IMR-90 (cell line): ENCODE measurements at regions not wholly inside any gene's neighbourhood (a gene's known extent, or its start where the extent isn't known, plus 50 kb on each side); places are given as distances from the start of the nearest gene placed in this dataset.

ENCODE experiments used
- ATAC-seq: fragments of 200-7000 bp; cut with Tn5 transposase; 2 replicates; pipeline ENCODE4 v1.9.1; 2020; ENCODE audit warnings: low read depth, mild to moderate bottlenecking, moderate library complexity
- BruUV-seq: library from RNA; stranded (reverse); fragments of 400-500 nt; replicated peaks from 2 replicates; lab custom pipeline; 2021; lab: Mats Ljungman, UMichigan
- CTCF ChIA-PET: fragments of 300-600 bp; formaldehyde crosslinking; extraction: SDS; loops from one replicate; lab custom pipeline; 2021; ENCODE audit warnings: antibody characterized with exemption; lab: Yijun Ruan, JAX
- POLR2A ChIA-PET: fragments of 300-600 bp; sonication (Branson Sonifier 250); formaldehyde crosslinking; loops from one replicate; lab custom pipeline; 2022; ENCODE audit warnings: antibody characterized with exemption; ENCODE audit not compliant: unreplicated experiment; lab: Charles Lee
- DNase-seq: peaks from one replicate; pipeline ENCODE4 v3.0.0; 2013
- H2AFZ ChIP-seq: replicated peaks from 2 replicates; pipeline ENCODE3; 2013; ENCODE audit warnings: low read length, mild to moderate bottlenecking; ENCODE audit not compliant: poor library complexity
- H2AK5ac ChIP-seq: 2 replicates; pipeline ENCODE4 v1.6.1; 2013; ENCODE audit warnings: low read depth, low read length, inconsistent platforms
- H2AK9ac ChIP-seq: replicated peaks from 2 replicates; pipeline ENCODE3; 2013; ENCODE audit warnings: mild to moderate bottlenecking, low read depth, low read length, moderate library complexity; ENCODE audit not compliant: poor library complexity
- H2BK120ac ChIP-seq: 2 replicates; pipeline ENCODE4 v1.6.1; 2013; ENCODE audit warnings: low read depth, low read length, inconsistent platforms
- H2BK15ac ChIP-seq: 3 replicates; pipeline ENCODE4 v1.6.1; 2013; ENCODE audit warnings: low read depth, low read length, inconsistent platforms
- H2BK20ac ChIP-seq: 2 replicates; pipeline ENCODE4 v1.6.1; 2013; ENCODE audit warnings: low read depth, mild to moderate bottlenecking, inconsistent platforms, low read length, moderate library complexity
- H2BK5ac ChIP-seq: 2 replicates; pipeline ENCODE4 v1.6.1; 2013; ENCODE audit warnings: mild to moderate bottlenecking, low read depth, low read length, inconsistent platforms; ENCODE audit not compliant: poor library complexity, severe bottlenecking
- H3K14ac ChIP-seq: replicated peaks from 2 replicates; pipeline ENCODE4 v1.6.1; 2013; ENCODE audit warnings: low read depth, low read length, inconsistent platforms
- H3K18ac ChIP-seq: 2 replicates; pipeline ENCODE4 v1.6.1; 2013; ENCODE audit warnings: low read depth, low read length, control low read depth
- H3K23ac ChIP-seq: 2 replicates; pipeline ENCODE4 v1.6.1; 2013; ENCODE audit warnings: low read depth, low read length, inconsistent platforms
- H3K27ac ChIP-seq: 2 replicates; pipeline ENCODE4 v1.5.1; 2013; ENCODE audit warnings: mild to moderate bottlenecking, control low read depth, low read length; ENCODE audit not compliant: insufficient read depth
- H3K27me3 ChIP-seq: 2 replicates; pipeline ENCODE4 v1.6.1; 2013; ENCODE audit warnings: low read length; ENCODE audit not compliant: control insufficient read depth, insufficient read depth
- H3K36me3 ChIP-seq: 2 replicates; pipeline ENCODE4 v1.6.1; 2013; ENCODE audit warnings: low read length, mixed read lengths; ENCODE audit not compliant: control insufficient read depth, insufficient read depth
- H3K4ac ChIP-seq: 2 replicates; pipeline ENCODE4 v1.6.1; 2013; ENCODE audit warnings: low read depth, low read length, inconsistent platforms
- H3K4me1 ChIP-seq: 2 replicates; pipeline ENCODE4 v1.6.1; 2013; ENCODE audit warnings: low read length, mixed read lengths; ENCODE audit not compliant: control insufficient read depth, insufficient read depth
- H3K4me2 ChIP-seq: 2 replicates; pipeline ENCODE4 v1.6.1; 2013; ENCODE audit warnings: low read depth, mild to moderate bottlenecking, control low read depth, low read length, moderate library complexity
- H3K4me3 ChIP-seq: 2 replicates; pipeline ENCODE4 v1.5.1; 2013; ENCODE audit warnings: low read depth, mild to moderate bottlenecking, control low read depth, low read length, moderate library complexity; ENCODE audit not compliant: insufficient read depth
- H3K56ac ChIP-seq: 2 replicates; pipeline ENCODE4 v1.6.1; 2013; ENCODE audit warnings: low read length, inconsistent platforms; ENCODE audit not compliant: insufficient read depth; ENCODE audit errors: extremely low read depth
- H3K79me1 ChIP-seq, 2 experiments: 2 replicates each; pipeline ENCODE4 v1.6.1; 2013; ENCODE audit warnings: low read length in 2 of 2, inconsistent platforms in 1 of 2, low read depth in 1 of 2
- H3K9ac ChIP-seq: 2 replicates; pipeline ENCODE4 v1.6.1; 2013; ENCODE audit warnings: low read depth, low read length, control low read depth
- H3K9me1 ChIP-seq: 2 replicates; pipeline ENCODE4 v1.6.1; 2013; ENCODE audit warnings: low read length, inconsistent platforms; ENCODE audit not compliant: insufficient read depth
- H3K9me3 ChIP-seq: 2 replicates; pipeline ENCODE4 v1.6.1; 2013; ENCODE audit warnings: low read length; ENCODE audit not compliant: control insufficient read depth, insufficient read depth
- H4K20me1 ChIP-seq: 2 replicates; pipeline ENCODE4 v1.6.1; 2013; ENCODE audit warnings: low read length, inconsistent platforms; ENCODE audit not compliant: insufficient read depth
- H4K5ac ChIP-seq: 2 replicates; pipeline ENCODE4 v1.6.1; 2013; ENCODE audit warnings: mild to moderate bottlenecking, low read depth, low read length, control low read depth
- H4K8ac ChIP-seq, 2 experiments: 2 replicates each; pipeline ENCODE4 v1.6.1; 2013; ENCODE audit warnings: low read depth in 2 of 2, low read length in 2 of 2, control low read depth in 1 of 2, inconsistent platforms in 1 of 2
- H4K91ac ChIP-seq: 2 replicates; pipeline ENCODE4 v1.6.1; 2013; ENCODE audit warnings: low read depth, low read length, inconsistent platforms; ENCODE audit not compliant: insufficient read depth
- BHLHE40 ChIP-seq: fragments of 150-350 bp; IDR thresholded peaks from 2 replicates; pipeline ENCODE4 v1.6.1; 2016; ENCODE audit warnings: mild to moderate bottlenecking, low read depth, low read length
- CEBPB ChIP-seq: IDR thresholded peaks from 2 replicates; pipeline ENCODE4 v1.6.1; 2012; ENCODE audit warnings: low read depth, low read length, improper control_type of control experiment
- CHD1 ChIP-seq: IDR thresholded peaks from 2 replicates; pipeline ENCODE4 v1.6.1; 2012; ENCODE audit warnings: low read depth, low read length, improper control_type of control experiment
- CTCF ChIP-seq: conservative IDR thresholded peaks from 2 replicates; pipeline ENCODE4 v1.5.1; 2012; ENCODE audit warnings: mild to moderate bottlenecking, low read depth, low read length, improper control_type of control experiment
- ELK1 ChIP-seq: fragments of 150-350 bp; IDR thresholded peaks from 2 replicates; pipeline ENCODE4 v1.6.1; 2016; ENCODE audit warnings: low read depth, mild to moderate bottlenecking, low read length, moderate library complexity, borderline replicate concordance
- FOS ChIP-seq: fragments of 150-350 bp; IDR thresholded peaks from 2 replicates; pipeline ENCODE4 v1.6.1; 2016; ENCODE audit warnings: low read depth, low read length
- MAFK ChIP-seq: IDR thresholded peaks from 2 replicates; pipeline ENCODE4 v1.6.1; 2012; ENCODE audit warnings: low read depth, low read length, improper control_type of control experiment
- MAZ ChIP-seq: IDR thresholded peaks from 2 replicates; pipeline ENCODE4 v1.6.1; 2012; ENCODE audit warnings: low read depth, mild to moderate bottlenecking, low read length, improper control_type of control experiment, moderate library complexity, borderline replicate concordance
- MXI1 ChIP-seq: IDR thresholded peaks from 2 replicates; pipeline ENCODE4 v1.6.1; 2012; ENCODE audit warnings: low read depth, mild to moderate bottlenecking, low read length, moderate library complexity, borderline replicate concordance
- NFE2L2 ChIP-seq: fragments of 150-350 bp; IDR thresholded peaks from 2 replicates; pipeline ENCODE4 v1.6.1; 2016; ENCODE audit warnings: low read depth, mild to moderate bottlenecking, low read length
- POLR2A ChIP-seq: IDR thresholded peaks from 2 replicates; pipeline ENCODE4 v1.6.1; 2012; ENCODE audit warnings: mild to moderate bottlenecking, low read depth, low read length
- RAD21 ChIP-seq: IDR thresholded peaks from 2 replicates; pipeline ENCODE4 v1.6.1; 2012; ENCODE audit warnings: low read length, improper control_type of control experiment
- RCOR1 ChIP-seq: IDR thresholded peaks from 2 replicates; pipeline ENCODE4 v1.6.1; 2012; ENCODE audit warnings: mild to moderate bottlenecking, low read length, improper control_type of control experiment; ENCODE audit not compliant: insufficient replicate concordance
- RFX5 ChIP-seq: IDR thresholded peaks from 2 replicates; pipeline ENCODE4 v1.8.0; 2012; ENCODE audit warnings: low read depth, mild to moderate bottlenecking, low read length, moderate library complexity
- SMC3 ChIP-seq: fragments of 150-350 bp; IDR thresholded peaks from 2 replicates; pipeline ENCODE4 v1.6.1; 2016; ENCODE audit warnings: low read depth, mild to moderate bottlenecking, antibody characterized with exemption, low read length, moderate library complexity
- USF2 ChIP-seq: fragments of 150-350 bp; IDR thresholded peaks from 2 replicates; pipeline ENCODE4 v1.6.1; 2017; ENCODE audit warnings: mild to moderate bottlenecking, antibody characterized with exemption, low read length, low read depth
- WGBS, 2 experiments: methylation state at CpG; one replicate each; pipeline versions ENCODE4 v1.1.5 to v1.1.7; 2013; ENCODE audit warnings: missing lambda C conversion rate in 2 of 2; ENCODE audit not compliant: insufficient read length in 1 of 2; ENCODE audit errors: extremely low coverage in 2 of 2; 5-methylcytosine and 5-hydroxymethylcytosine counted together
- dilution Hi-C: fragments of 300-500 bp; cut with HindIII; formaldehyde crosslinking; loops from one replicate; pipeline ENCODE4 v1.14.3; 2018; ENCODE audit warnings: low sequenced_read_pairs; ENCODE audit not compliant: unreplicated experiment
- in situ Hi-C: fragments of 300-500 bp; cut with MboI; formaldehyde crosslinking; loops from 3 replicates; pipeline ENCODE4 v1.14.3; 2019; ENCODE audit warnings: low sequenced_read_pairs, inconsistent platforms, mixed read lengths
- intact Hi-C: fragments of 100-400 bp; cut with micrococcal nuclease; formaldehyde crosslinking; loops from 2 replicates; pipeline ENCODE4 v1.10.0; 2022

- no TSS peak for BruUV-seq
- dilution Hi-C loops = no loop called here
- WGBS, 2 experiments = no CpG with 5 or more reads among the region's 3 CpGs
Measured at GRCh38 chr5:153340139-153340538, 150.3 kb upstream of the GRIA1 start.

More at GRCh38 chr5:153340139-153340538, 150.3 kb upstream of the GRIA1 start:
- H3K4me3 ChIP-seq = no peak overlapping the region
- H3K4me1 ChIP-seq = no peaks in the 10 kb centered on the region
- H4K5ac ChIP-seq = no peak overlapping the region
- no peak overlapping the region for H2BK120ac ChIP-seq
- H3K27ac ChIP-seq = no peak overlapping the region
- H3K9me1 ChIP-seq = no peaks in the 10 kb centered on the region
- H2AFZ ChIP-seq = no peak overlapping the region
- H3K79me1 ChIP-seq = no peaks in the 10 kb centered on the region
- no peak overlapping the region for H2BK20ac ChIP-seq
- H3K9ac ChIP-seq = no peak overlapping the region
- in situ Hi-C loops = no loop called here
- H3K23ac ChIP-seq = no peak overlapping the region
- ATAC-seq (no peak), DNase-seq (no peak)
- H3K27me3 ChIP-seq = no peaks in the 10 kb centered on the region
- H2AK9ac ChIP-seq = no peak overlapping the region
- H3K4me2 ChIP-seq = no peak overlapping the region
- intact Hi-C loops = no loop called here
- TF ChIP-seq MAFK = no peak
- no peak for TF ChIP-seq FOS
- no peak for TF ChIP-seq CHD1
- TF ChIP-seq RFX5 = no peak
- TF ChIP-seq SMC3 = no peak
- TF ChIP-seq MXI1 = no peak
- no peak for TF ChIP-seq POLR2A
- TF ChIP-seq CEBPB = no peak
- TF ChIP-seq BHLHE40 = no peak
- TF ChIP-seq RAD21 = no peak
- TF ChIP-seq NFE2L2 = no peak
- no peak for TF ChIP-seq MAZ
- no peak for TF ChIP-seq USF2
- TF ChIP-seq RCOR1 = no peak
- no peak for TF ChIP-seq CTCF
- no peak for TF ChIP-seq ELK1
- CTCF ChIA-PET = interaction anchor here (0.7 kb wide), 1 partner anchor 134 kb away, joined by 3 read pairs; no protein-coding TSS in a partner anchor
- H3K36me3 ChIP-seq = no peaks in the 10 kb centered on the region
- H4K20me1 ChIP-seq = no peaks in the 10 kb centered on the region
- POLR2A ChIA-PET = no interaction called here
- no peak overlapping the region for H3K14ac ChIP-seq
- H2AK5ac ChIP-seq = no peak overlapping the region
- no peaks in the 10 kb centered on the region for H3K9me3 ChIP-seq
- H2BK15ac ChIP-seq = no peak overlapping the region
- no peak overlapping the region for H3K56ac ChIP-seq
- no peak overlapping the region for H4K91ac ChIP-seq
- no peak overlapping the region for H4K8ac ChIP-seq
- H2BK5ac ChIP-seq = no peak overlapping the region
- H3K4ac ChIP-seq = no peak overlapping the region
- no peak overlapping the region for H3K18ac ChIP-seq
